SK-N-SH (cell line): ENCODE measurements at regions not wholly inside any gene's neighbourhood (a gene's known extent, or its start where the extent isn't known, plus 50 kb on each side); places are given as distances from the start of the nearest gene placed in this dataset.

Experiments
- CTCF ChIA-PET: fragments of 300-600, 350-600 bp; formaldehyde crosslinking; extraction: SDS; loops from one replicate; lab custom pipeline; 2021; lab: Yijun Ruan, JAX
- POLR2A ChIA-PET: fragments of 350-600 bp; sonication (Branson Sonifier 250); formaldehyde crosslinking; extraction: SDS; loops from one replicate; lab custom pipeline; 2020; ENCODE audit warnings: antibody characterized with exemption, inconsistent platforms; lab: Yijun Ruan, JAX
- DNase-seq: peaks from one replicate; pipeline ENCODE4 v3.0.0; 2012
- H2AFZ ChIP-seq: fragments of 200-600 bp; sonication (generic); 2 replicates; pipeline ENCODE4 v1.8.1; 2016; ENCODE audit warnings: antibody characterized with exemption, mild to moderate bottlenecking, low read depth
- H3F3A ChIP-seq: fragments of 200-600 bp; sonication (generic); replicated peaks from 2 replicates; pipeline ENCODE3; 2016; ENCODE audit warnings: antibody characterized with exemption, mild to moderate bottlenecking; ENCODE audit not compliant: insufficient read depth
- H3K27ac ChIP-seq, 2 experiments: fragments of 200-500 bp in 1 of 2; fragments of 200-600 bp in 1 of 2; sonication (Bioruptor generic) in 1 of 2; sonication (generic), shearing (Covaris generic) in 1 of 2; 2 replicates each; pipeline versions ENCODE4 v1.5.1 to v1.6.1; 2014 to 2016; ENCODE audit warnings: low read depth in 2 of 2, inconsistent platforms in 1 of 2, low read length in 1 of 2, mild to moderate bottlenecking in 1 of 2, mixed read lengths in 1 of 2
- H3K27me3 ChIP-seq: fragments of 200-600 bp; sonication (generic), shearing (Covaris generic); 2 replicates; pipeline ENCODE4 v1.6.1; 2016; ENCODE audit warnings: mixed run types; ENCODE audit not compliant: insufficient read depth
- H3K36me3 ChIP-seq, 2 experiments: fragments of 200-500 bp in 1 of 2; fragments of 200-600 bp in 1 of 2; sonication (Bioruptor generic) in 1 of 2; sonication (generic) in 1 of 2; replicated peaks in 1 of 2; 2 replicates each; pipeline versions ENCODE3 to v1.5.1; 2014 to 2016; ENCODE audit warnings: low read length in 1 of 2, mild to moderate bottlenecking in 1 of 2; ENCODE audit not compliant: insufficient read depth in 2 of 2, control insufficient read depth in 1 of 2
- H3K4me1 ChIP-seq, 2 experiments: fragments of 200-500 bp in 1 of 2; fragments of 200-600 bp in 1 of 2; sonication (Bioruptor generic) in 1 of 2; sonication (generic), shearing (Covaris generic) in 1 of 2; 2 replicates each; pipeline versions ENCODE4 v1.5.1 to v1.6.1; 2014 to 2016; ENCODE audit warnings: low read depth in 1 of 2, low read length in 1 of 2, mixed run types in 1 of 2; ENCODE audit not compliant: insufficient read depth in 2 of 2, control insufficient read depth in 1 of 2
- H3K4me2 ChIP-seq: fragments of 200-600 bp; sonication (generic), shearing (Covaris generic); 2 replicates; pipeline ENCODE4 v1.6.1; 2017; ENCODE audit warnings: mixed run types
- H3K4me3 ChIP-seq, 2 experiments: fragments of 200-500 bp in 1 of 2; fragments of 200-600 bp in 1 of 2; sonication (Bioruptor generic) in 1 of 2; sonication (generic), shearing (Covaris generic) in 1 of 2; 2 replicates each; pipeline versions ENCODE4 v1.5.1 to v1.8.1; 2014 to 2016; ENCODE audit warnings: low read depth in 2 of 2, inconsistent platforms in 1 of 2, low read length in 1 of 2, mild to moderate bottlenecking in 1 of 2, mixed read lengths in 1 of 2, moderate library complexity in 1 of 2
- H3K79me2 ChIP-seq: fragments of 200-600 bp; sonication (generic); 2 replicates; pipeline ENCODE4 v1.8.1; 2017; ENCODE audit warnings: mild to moderate bottlenecking; ENCODE audit not compliant: insufficient read depth
- H3K9ac ChIP-seq: fragments of 200-600 bp; sonication (generic); 2 replicates; pipeline ENCODE4 v1.6.1; 2017; ENCODE audit warnings: mixed run types
- H3K9me2 ChIP-seq: fragments of 200-600 bp; sonication (generic); 2 replicates; pipeline ENCODE4 v1.6.1; 2017; ENCODE audit warnings: mixed run types
- H3K9me3 ChIP-seq: fragments of 200-600 bp; sonication (generic); 2 replicates; pipeline ENCODE4 v1.6.1; 2017; ENCODE audit warnings: mixed run types, mild to moderate bottlenecking, moderate library complexity
- H4K20me1 ChIP-seq: fragments of 200-600 bp; sonication (generic); 2 replicates; pipeline ENCODE4 v1.6.1; 2017; ENCODE audit warnings: mild to moderate bottlenecking, mixed run types; ENCODE audit not compliant: insufficient read depth
- MXI1 ChIP-seq: IDR thresholded peaks from 2 replicates; pipeline ENCODE4 v1.6.1; 2012; ENCODE audit warnings: mild to moderate bottlenecking, low read depth, low read length, improper control_type of control experiment
- NFIC ChIP-seq: IDR thresholded peaks from 2 replicates; pipeline ENCODE4 v1.4.0; 2012; ENCODE audit warnings: borderline replicate concordance
- RXRA ChIP-seq: IDR thresholded peaks from 2 replicates; pipeline ENCODE4 v1.4.0; 2012; ENCODE audit warnings: low read depth, mild to moderate bottlenecking, borderline replicate concordance
- SMC3 ChIP-seq: IDR thresholded peaks from 2 replicates; pipeline ENCODE4 v1.6.1; 2012; ENCODE audit warnings: low read depth, low read length, improper control_type of control experiment
- TAF1 ChIP-seq: IDR thresholded peaks from 2 replicates; pipeline ENCODE4 v1.6.1; 2012; ENCODE audit warnings: low read depth, mild to moderate bottlenecking, low read length, moderate library complexity, borderline replicate concordance
- TEAD4 ChIP-seq: IDR thresholded peaks from 2 replicates; pipeline ENCODE4 v1.4.0; 2012; ENCODE audit warnings: mild to moderate bottlenecking, borderline replicate concordance; ENCODE audit not compliant: insufficient read depth
- WGBS: methylation state at CpG from one replicate; pipeline ENCODE4 v1.1.6; 2017; ENCODE audit warnings: low lambda C conversion rate; 5-methylcytosine and 5-hydroxymethylcytosine counted together
- TF ChIP-seq, protein P1 (sequence below): IDR thresholded peaks from 2 replicates; pipeline ENCODE4 v1.6.1; 2012; ENCODE audit warnings: mild to moderate bottlenecking, low read depth, low read length, moderate library complexity
- TF ChIP-seq, protein P2 (sequence below): IDR thresholded peaks from 2 replicates; pipeline ENCODE4 v1.4.0; 2012; ENCODE audit warnings: low read depth, borderline replicate concordance
- TF ChIP-seq, protein P3 (sequence below): fragments of 150-350 bp; IDR thresholded peaks from 2 replicates; pipeline ENCODE4 v1.6.1; 2017; ENCODE audit warnings: antibody characterized with exemption, low read length, low read depth, borderline replicate concordance
- TF ChIP-seq, protein P4 (sequence below): IDR thresholded peaks from 2 replicates; pipeline ENCODE4 v1.4.0; 2012; ENCODE audit warnings: low read depth

DNA sequence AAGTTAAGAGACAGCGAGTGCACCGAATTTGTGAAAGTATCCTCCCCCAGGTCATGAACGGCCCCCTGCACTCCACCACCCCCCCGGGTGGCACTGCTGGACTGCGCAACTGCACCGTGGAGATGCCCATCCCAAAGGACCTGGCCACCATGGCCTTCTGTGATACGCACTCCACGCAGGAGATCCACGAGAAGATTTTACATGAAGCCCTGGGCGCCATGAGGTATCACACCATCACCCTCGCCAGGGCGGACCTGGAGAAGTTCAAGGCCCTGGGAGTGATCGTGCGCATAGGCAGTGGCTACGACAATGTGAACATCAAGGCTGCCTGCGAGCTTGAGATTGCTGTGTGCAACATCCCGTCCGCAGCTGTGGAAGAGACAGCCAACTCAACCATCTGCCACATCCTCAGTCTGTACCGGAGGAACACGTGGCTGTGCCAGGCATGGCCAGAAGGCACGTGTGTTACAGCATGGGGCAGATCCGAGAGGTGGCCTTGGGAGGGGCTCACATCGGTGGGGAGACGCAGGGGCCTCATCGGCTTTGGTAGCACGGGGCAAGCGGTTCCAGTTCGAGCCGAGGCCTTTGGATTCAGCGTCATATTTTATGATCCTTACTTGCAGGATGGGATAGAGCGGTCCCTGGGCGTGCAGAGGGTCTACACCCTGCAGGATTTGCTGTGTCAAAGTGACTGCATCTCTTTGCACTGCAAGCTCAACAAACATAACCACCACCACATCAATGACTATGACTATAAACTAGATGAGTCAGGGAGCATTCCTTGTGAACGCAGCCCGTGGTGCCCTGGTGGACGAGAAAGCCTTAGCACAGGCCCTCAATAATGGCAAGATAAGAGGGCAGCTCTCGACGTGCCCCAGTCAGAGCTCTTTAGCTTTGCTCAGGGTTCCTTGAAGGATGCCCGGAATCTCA, 290.8 kb upstream of the MC4R start (continued):
- TF ChIP-seq, protein P1, sequence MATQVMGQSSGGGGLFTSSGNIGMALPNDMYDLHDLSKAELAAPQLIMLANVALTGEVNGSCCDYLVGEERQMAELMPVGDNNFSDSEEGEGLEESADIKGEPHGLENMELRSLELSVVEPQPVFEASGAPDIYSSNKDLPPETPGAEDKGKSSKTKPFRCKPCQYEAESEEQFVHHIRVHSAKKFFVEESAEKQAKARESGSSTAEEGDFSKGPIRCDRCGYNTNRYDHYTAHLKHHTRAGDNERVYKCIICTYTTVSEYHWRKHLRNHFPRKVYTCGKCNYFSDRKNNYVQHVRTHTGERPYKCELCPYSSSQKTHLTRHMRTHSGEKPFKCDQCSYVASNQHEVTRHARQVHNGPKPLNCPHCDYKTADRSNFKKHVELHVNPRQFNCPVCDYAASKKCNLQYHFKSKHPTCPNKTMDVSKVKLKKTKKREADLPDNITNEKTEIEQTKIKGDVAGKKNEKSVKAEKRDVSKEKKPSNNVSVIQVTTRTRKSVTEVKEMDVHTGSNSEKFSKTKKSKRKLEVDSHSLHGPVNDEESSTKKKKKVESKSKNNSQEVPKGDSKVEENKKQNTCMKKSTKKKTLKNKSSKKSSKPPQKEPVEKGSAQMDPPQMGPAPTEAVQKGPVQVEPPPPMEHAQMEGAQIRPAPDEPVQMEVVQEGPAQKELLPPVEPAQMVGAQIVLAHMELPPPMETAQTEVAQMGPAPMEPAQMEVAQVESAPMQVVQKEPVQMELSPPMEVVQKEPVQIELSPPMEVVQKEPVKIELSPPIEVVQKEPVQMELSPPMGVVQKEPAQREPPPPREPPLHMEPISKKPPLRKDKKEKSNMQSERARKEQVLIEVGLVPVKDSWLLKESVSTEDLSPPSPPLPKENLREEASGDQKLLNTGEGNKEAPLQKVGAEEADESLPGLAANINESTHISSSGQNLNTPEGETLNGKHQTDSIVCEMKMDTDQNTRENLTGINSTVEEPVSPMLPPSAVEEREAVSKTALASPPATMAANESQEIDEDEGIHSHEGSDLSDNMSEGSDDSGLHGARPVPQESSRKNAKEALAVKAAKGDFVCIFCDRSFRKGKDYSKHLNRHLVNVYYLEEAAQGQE, result no peak
- TF ChIP-seq, protein P2, sequence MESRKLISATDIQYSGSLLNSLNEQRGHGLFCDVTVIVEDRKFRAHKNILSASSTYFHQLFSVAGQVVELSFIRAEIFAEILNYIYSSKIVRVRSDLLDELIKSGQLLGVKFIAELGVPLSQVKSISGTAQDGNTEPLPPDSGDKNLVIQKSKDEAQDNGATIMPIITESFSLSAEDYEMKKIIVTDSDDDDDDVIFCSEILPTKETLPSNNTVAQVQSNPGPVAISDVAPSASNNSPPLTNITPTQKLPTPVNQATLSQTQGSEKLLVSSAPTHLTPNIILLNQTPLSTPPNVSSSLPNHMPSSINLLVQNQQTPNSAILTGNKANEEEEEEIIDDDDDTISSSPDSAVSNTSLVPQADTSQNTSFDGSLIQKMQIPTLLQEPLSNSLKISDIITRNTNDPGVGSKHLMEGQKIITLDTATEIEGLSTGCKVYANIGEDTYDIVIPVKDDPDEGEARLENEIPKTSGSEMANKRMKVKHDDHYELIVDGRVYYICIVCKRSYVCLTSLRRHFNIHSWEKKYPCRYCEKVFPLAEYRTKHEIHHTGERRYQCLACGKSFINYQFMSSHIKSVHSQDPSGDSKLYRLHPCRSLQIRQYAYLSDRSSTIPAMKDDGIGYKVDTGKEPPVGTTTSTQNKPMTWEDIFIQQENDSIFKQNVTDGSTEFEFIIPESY, result no peak
- TF ChIP-seq TAF1, result no peak

DNA sequence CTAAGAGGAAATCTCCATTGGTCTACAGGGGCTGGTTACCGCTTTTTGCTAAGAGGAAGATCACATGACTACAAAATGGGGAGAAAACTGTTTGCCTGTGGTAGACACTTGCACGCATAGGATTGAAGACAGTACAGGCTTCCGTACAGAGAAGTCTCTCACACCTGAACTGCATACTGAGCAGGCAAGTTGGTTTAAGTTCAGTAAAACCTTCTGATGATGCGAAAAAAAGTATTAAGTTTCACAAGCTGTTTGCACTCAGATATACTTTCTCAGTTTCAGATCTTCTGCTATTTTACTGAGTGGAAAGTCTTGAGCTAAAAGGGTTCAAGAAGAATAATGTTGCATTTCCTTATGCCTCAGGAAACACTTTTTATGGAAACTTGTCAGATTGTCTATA, 292.2 kb upstream of the MC4R start:
- TF ChIP-seq RXRA, result no peak
- TF ChIP-seq NFIC, result no peak
- no peak for TF ChIP-seq MXI1
- TF ChIP-seq TEAD4, result no peak
- TF ChIP-seq, protein P3, sequence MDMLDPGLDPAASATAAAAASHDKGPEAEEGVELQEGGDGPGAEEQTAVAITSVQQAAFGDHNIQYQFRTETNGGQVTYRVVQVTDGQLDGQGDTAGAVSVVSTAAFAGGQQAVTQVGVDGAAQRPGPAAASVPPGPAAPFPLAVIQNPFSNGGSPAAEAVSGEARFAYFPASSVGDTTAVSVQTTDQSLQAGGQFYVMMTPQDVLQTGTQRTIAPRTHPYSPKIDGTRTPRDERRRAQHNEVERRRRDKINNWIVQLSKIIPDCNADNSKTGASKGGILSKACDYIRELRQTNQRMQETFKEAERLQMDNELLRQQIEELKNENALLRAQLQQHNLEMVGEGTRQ, result no peak
- TF ChIP-seq SMC3, result no peak
- TF ChIP-seq, protein P4, sequence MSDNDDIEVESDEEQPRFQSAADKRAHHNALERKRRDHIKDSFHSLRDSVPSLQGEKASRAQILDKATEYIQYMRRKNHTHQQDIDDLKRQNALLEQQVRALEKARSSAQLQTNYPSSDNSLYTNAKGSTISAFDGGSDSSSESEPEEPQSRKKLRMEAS, result no peak
- TF ChIP-seq, all 33 proteins: peak for 0
- H3K9me3 ChIP-seq, result no peaks in the 10 kb centered on the region
- no peaks in the 10 kb centered on the region for H3K4me1 ChIP-seq
- DNase-seq, result no peak
- POLR2A ChIA-PET, result no interaction called here
- no peaks in the 10 kb centered on the region for H3K79me2 ChIP-seq
- H3K36me3 ChIP-seq, result no peaks in the 10 kb centered on the region
- H3K9ac ChIP-seq, result no peak overlapping the region
- H3K27me3 ChIP-seq, result no peaks in the 10 kb centered on the region
- H4K20me1 ChIP-seq, result no peaks in the 10 kb centered on the region
- CTCF ChIA-PET, result no interaction called here
- H3K9me2 ChIP-seq, result no peaks in the 10 kb centered on the region
- H3K27ac ChIP-seq, result no peak overlapping the region
- no peaks in the 10 kb centered on the region for H3F3A ChIP-seq
- H2AFZ ChIP-seq, result no peak overlapping the region
- H3K4me2 ChIP-seq, result no peak overlapping the region
- WGBS, result 77% methylated on average over 4 of the region's 4 CpGs
- no peak overlapping the region for H3K4me3 ChIP-seq
